ENCODE measurements at regions not wholly inside any gene's neighbourhood (a gene's known extent, or its start where the extent isn't known, plus 50 kb on each side); places are given as distances from the start of the nearest gene placed in this dataset.
"Not testable (repeated sequence)": the region's sequence is repeated elsewhere in the genome, so short reads cannot be mapped to it uniquely, and the experiment has no call there.

DNA sequence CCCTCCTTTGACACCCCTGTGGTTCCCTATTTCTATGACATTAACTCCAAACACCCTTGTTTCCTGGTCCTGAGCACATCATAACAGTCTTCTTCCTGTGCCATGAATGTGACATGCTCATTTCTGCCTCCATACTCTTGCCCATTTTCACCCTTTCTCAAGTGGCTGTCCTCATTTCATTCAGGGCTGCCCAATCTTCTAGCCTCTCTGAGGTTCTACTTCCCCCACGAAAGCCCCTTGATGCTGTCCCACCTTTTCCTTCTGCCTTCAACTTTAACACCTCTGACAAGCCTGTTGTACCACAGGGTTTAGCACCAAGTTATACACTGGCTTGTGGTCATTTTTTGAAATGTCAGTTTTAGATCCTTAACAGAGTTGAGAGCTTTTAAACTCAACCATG, 136.2 kb upstream of the BOD1L1 start:
- DNase-seq (ENCODE audit: low spot score), result no peak

DNA sequence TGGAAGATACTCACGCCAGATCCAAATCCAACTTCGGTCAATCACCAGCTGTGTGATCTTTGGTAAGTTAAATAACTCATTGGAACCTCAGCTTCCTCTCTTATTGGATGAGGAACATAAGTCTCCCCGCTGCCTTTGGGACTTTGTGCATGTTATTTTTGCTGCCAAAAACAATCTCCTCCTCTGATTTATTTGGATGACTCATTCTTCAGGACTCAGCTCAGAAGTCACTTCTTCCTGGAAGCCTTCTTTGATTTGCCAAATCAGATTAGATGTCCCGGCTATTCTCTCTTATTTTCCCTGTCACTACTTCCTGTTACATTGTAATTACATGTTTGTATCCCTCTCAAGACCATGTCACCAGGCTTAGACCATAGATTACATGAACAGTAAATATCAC, 138.0 kb upstream of the BOD1L1 start:
- DNase-seq (ENCODE audit: low spot score), result no peak

DNA sequence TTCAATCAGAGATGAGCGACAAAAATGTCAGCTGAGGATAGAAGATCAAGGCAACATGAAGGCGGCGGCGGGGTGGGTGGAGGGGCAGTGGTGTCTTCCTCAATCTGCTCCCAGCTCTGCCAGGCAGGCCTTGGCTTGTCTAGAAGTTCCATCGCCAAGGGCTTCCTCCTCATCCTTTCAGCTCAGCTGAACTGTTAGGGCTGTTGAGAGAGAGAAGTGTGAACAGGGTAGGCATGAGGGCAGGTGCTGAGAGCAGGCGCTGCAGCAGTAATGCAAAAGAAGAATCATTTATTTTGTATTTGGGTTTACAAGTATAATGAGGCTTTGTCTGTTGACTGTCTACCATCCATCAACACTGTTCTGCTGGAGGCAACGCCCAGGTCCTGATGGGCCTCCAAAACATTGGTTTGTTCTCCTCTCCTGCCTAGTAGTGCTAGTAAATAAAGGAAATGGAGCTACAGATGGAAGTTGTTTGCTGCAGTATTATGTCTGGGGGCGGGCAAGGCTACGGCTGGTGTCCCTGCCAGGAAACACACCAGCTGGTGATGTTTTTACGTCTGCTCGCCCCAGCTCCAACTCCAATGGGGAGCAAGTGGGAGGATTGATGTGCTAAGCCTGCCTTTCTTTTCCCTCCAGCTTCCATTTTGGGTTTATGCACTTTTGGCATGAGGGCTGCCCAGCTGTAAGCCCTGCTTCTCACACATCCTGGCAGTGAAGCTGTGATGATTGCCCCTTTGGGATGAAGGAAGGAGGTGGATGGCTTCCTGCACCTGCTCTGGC, 139.4 kb upstream of the BOD1L1 start:
- no peak for DNase-seq (ENCODE audit: low spot score)

DNA sequence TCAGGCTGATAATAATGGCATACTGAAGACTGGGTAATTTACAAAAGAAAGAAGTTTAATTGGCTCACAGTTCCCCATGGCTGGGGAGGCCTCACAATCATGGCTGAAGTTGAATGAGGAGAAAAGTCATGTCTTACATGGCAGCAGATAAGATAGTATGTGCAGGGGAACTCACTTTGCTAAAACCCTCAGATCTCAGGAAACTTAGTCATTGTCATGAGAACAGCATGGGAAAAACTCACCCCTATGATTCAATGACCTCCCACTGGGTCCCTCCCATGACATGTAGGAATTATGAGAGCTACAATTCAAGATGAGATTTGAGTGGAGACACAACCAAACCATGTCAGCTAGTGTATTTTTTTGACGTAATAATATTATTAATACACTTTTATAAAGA, 149.8 kb upstream of the BOD1L1 start:
- DNase-seq (ENCODE audit: low spot score), result no peak

DNA sequence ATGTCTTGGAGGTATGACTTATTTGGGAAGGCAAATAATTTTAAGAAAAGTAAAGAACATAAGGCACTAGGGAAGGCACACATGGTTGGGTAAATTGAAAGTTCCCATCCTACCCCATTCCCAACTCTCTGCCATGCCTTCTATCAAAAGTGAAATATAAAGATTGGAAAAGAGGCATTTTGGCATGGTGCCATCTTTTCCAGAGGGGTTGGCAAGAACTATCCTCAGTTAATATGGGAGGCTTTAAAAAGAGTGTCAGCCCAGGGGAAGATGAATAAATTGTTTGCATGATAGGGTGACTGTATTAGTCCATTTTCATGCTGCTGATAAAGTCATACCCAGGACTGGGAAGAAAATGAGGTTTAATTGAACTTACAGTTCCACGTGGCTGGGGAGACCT, 150.8 kb upstream of the BOD1L1 start:
- DNase-seq (ENCODE audit: low spot score), result no peak

DNA sequence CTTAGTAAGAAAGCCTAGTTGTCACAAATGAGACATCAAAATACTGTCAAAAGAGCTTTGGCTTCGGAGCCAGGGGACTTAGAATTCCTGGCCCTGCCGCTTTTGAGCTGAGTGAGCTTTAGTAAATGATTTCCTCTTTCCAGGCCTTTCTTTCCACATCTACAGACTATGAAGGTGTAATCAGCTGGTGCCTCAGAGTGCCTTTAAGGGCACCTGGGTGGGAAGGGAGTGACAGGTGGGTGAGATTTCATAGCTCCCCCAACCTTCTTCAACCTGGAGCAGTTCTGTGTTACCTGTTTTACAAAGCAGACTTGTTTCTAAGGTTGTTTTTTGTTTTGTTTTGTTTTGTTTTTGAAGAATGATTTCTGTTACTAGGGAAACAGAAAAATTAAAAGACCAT, 154.7 kb upstream of the BOD1L1 start:
- DNase-seq (ENCODE audit: low spot score), result no peak

DNA sequence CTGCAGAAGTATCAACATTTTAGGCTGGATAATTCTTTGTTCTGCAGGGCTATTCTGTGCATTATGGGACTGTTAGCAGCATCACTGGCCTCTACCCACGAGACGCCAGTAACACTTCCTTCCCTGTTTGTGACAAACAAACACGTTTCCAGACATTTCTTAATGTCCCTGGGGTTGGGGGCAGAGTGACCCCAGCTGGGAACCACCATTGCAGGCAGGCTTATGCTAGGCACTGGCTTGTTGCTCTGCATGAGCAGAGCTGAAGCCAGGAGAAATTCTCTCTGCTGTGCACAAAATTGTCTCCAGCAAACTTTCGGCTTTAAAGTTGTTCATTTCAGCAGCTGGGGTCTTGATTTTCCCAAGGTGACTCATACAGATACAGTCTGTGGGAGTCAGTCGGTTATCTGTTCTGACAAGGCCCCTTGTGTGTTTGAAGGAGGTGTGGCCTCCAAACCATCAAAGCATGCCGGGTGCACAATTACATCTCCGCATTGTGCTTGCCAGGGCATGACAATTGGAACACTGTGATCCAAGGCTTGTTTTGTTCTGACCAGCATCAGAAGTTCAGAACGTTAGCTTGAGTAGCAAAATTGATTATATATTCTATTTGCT, 156.4 kb upstream of the BOD1L1 start:
- no peak for DNase-seq (ENCODE audit: low spot score)

DNA sequence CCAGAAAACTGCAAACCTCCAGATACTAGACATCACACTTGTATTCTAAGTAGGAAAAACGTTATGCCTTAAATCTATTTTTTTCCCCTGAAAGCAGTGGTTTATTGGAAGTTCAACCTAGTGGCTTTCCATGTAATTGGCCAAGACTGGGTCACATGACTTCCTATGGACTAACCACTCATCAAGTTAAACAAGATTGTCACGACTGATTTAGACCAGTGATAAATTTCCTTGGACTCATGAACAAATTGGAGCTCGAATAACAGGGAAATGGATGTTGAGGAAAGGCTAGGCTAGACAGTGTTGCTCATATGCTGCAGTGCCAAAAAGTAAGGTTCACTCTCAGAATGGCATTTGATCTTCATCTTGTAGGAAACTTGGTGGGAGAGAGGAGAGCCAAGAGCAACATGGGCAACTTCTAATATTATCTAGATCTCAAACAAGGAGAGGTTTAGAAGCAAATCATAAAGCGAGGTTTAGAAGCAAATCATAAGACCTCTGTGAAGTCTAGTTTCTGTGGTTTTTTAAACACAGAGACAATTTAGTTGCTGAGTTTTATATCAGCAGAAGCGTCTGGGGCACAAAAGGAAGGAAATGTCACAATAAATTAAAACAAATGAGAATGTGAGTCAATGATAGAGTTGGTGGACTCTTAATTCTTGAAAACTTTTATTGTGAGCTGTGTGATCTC, 165.6 kb upstream of the BOD1L1 start:
- DNase-seq (ENCODE audit: low spot score), result no peak

DNA sequence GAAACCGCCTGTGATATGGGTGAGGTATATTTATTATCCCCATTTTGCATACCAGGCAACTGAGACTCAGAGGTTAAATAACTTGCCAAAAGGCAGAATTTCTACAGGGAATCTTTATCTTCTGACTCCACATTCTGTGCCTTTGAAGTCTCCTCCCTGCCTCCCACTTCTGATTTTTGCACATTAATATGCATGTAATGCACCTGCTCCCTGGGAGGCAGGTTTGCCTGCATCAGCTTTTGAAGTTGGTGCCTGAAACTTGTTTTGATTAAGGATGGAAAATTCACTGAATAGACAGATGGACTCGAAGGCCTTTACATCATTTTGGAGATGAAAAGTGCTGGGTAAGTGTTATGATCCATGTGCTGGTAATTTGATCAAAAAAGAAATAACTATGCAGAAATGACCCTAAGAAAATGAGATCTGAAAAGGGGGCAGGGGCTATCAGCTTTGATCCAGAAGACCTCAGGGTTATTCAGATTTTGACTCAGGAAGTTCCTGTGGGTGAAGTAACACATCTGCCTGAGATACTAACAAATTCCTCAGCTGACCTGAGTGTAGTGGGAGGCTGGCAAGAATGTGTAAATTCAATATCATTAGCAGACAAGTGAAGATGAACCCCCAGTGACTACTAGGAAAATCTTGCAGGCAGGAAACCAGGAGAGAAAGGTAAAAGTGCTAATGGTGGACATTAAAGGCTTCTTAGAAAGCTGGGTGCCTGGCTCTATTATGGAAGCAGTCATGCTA, 167.5 kb upstream of the BOD1L1 start:
- no peak for DNase-seq (ENCODE audit: low spot score)

DNA sequence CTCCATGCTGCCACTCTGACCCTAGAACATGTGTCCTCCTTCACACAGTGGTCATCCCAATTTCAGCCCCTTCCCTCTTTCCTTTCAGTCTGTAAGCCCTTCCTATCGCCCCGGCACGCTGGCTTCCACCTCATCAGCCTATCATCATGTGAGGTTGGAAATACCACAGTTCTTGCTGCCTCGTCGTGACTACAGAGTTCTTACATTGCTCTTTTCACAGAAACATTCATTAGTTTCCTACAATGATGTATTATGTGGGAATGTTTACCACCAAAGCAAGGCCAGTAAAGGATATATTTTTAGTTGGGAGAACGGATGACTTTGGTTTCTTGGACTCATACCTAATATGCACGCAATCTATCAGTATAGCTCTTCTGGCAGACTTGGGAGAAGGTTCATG, 169.5 kb upstream of the BOD1L1 start:
- no peak for DNase-seq (ENCODE audit: low spot score)

DNA sequence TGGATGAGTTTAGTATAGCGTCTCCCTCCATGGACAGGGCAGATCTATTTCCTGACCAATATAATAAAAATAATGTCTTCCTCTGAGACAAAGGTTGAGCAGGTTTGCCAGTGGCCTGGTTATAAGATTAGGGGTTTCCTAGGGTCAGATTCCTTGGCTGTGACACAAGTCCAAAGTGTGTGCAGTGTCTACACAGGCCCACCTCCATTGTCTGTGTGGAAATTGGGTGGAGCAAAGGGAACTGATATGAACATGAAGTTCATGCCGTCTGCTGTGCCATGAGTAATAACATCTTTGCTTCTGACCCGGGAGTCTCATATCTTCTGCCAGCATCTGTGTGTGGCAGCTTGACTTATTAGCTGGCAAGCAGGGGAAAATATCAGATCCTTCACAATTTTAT, 187.7 kb upstream of the BOD1L1 start:
- DNase-seq (ENCODE audit: low spot score), result no peak

DNA sequence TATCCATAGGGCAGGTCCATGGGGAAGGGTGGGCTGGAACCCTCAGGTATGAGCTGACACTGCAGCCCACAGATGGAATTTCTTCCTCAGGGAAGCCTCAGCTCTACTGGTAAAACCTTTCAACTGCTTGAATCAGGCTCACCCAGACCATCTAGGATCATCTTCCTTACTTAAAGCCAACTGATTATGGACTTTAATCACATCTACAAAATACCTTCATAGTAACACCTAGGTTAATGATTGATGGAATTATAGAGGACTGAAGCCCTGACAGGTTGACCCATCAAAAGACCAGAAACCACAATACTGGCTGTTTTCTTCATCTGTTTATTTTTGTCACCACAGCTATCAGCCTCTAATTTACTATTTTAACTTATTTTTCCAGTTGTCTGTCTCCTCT, 188.9 kb upstream of the BOD1L1 start:
- no peak for DNase-seq (ENCODE audit: low spot score)

DNA sequence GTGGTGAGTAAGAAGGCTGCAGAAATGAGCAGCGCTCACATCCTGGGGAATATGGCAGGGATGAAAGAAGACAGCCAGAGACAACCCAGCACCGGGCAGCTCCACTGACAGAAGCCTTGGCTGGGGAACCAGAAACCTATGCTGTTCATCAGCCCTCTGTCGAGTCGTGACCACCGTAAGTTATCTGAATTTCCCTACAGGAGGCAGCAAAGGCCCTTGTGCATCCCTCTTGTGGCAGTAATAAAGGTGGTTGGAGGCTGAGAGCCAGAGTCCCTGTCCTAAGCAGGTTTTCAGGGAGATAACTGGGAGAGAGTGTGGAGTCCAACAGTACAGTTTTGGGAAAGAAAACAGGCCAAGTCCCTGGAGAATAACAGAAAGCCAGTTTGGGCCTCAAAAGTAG, 194.0 kb upstream of the BOD1L1 start:
- no peak for DNase-seq (ENCODE audit: low spot score)

DNA sequence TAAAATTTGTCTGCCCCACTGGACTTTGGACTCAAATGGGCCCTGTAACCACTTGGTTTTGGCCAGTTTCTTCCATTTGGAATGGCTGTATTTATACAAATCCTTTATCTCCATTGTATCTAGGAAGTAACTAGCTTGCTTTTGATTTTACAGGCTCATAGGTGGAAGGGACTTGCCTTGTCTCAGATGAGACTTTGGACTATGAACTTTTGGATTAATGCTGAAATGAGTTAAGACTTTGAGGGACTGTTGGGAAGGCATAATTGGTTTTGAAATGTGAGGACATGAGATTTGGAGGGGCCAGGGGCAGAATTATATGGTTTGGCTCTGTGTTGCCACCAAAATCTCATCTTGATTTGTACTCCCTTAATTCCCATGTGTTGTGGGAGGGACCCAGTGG, 198.3 kb upstream of the BOD1L1 start:
- not testable (repeated sequence) for DNase-seq (ENCODE audit: low spot score)

DNA sequence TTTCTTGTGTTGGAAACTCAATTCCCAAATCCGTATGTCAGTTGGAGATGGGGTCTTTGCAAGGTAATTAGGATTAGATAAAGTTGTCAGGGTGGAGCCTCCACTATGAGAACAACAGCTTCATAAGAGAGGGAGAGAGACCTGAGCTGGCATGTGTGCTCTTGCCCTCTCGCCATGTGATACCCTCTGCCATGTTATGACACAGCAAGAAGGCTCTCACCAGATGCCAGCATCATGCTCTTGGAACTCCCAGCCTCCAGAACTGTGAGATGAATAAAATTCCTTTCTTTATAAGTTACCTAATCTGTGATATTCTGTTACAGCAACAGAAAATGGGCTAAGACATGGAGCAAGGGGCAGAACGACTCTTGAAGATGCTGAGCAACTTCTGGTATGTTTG, 201.9 kb upstream of the BOD1L1 start:
- DNase-seq (ENCODE audit: low spot score), result no peak

DNA sequence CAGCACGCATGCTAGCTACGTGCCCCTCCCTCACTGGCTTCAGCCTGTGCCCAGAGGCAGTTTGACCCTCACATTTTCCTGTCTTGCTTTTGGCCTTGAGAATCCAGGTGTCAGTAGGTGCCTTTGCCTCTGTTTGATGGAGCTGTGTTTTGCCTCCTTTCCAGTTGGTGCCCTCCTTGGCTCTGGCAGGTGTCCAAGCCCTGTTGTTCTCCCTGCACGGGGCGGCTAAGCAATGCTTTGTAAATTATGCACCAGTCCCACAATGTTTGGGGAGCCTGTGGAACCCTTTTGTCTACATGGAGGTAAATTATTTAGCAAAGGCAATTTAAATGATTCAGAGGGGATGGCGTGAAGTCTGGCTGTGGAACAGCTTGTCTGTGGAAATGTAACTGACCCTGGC, 202.9 kb upstream of the BOD1L1 start:
- no peak for DNase-seq (ENCODE audit: low spot score)

DNA sequence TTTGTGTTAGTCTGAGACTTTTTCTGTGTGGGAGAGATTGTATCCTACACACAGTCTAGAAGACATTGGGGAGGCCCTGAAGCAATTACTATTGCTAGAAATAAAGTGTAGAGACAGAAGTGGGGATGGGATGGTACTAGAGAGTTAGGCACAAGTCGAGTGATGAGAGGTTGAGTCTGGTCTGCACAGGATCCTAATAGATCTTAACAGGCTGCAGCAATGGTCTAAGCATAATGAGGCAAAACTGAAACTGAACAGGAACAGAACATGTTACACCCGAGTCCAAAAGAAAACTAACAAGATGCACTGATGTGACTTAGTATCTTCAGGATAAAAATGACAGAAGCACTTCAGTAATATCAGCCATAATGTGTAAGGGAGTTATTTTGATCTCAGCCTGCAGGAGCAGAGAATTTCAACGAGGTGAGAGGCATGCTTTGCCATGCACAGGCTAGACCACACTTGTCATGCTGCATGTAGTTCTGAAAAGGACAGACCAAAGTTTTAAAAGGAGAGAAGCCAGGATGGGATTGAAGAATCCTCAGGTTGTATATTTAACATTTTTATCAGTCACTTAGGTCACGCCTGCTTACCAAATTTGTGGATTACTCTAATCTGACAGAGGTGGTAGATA, 205.8 kb upstream of the BOD1L1 start:
- DNase-seq (ENCODE audit: low spot score), result no peak

DNA sequence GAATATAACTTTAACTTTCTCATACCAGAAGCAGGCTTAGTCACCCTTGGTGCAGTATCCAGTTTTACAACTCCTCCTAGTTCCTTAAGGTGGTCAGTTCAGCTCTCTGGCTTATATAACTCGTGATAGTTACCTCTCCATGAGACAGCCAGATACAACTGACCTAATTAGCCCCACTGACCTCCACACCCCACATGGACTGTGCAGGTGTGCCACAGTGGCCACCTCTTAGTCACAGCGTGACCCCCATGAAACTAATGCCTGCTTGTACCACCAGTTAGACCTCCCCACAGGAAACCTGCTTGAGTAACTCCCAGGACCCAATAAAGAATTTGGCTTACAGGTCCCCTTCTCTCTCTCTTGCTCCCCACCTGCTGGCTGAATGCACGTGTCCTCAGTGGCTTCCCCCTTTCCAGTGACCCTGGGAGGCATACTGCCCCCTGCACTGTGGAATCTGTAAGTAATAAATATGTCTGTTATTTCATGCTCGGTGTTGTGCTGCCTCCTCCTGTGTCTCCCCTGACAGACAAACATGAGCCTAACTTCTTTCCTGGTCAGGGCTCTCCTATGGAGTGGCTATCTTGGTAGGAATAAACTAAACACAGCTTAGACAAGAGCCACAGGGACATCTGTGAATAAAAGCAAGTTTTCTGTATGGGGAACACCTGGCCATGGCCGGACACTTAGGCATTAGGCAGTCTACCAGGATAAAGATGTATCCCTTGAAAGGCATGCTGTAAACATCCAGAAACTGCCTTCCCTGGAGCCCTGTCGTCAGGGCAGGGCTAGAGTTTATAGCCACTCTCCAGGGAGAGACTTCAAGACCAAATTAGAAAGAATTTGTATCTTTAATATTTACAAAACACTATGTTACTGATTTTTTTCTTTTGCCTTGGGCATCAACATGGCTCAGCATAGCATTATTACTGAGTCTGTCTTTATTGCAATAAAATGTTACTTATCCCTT, 209.7 kb upstream of the BOD1L1 start:
- no peak for DNase-seq (ENCODE audit: low spot score)

DNA sequence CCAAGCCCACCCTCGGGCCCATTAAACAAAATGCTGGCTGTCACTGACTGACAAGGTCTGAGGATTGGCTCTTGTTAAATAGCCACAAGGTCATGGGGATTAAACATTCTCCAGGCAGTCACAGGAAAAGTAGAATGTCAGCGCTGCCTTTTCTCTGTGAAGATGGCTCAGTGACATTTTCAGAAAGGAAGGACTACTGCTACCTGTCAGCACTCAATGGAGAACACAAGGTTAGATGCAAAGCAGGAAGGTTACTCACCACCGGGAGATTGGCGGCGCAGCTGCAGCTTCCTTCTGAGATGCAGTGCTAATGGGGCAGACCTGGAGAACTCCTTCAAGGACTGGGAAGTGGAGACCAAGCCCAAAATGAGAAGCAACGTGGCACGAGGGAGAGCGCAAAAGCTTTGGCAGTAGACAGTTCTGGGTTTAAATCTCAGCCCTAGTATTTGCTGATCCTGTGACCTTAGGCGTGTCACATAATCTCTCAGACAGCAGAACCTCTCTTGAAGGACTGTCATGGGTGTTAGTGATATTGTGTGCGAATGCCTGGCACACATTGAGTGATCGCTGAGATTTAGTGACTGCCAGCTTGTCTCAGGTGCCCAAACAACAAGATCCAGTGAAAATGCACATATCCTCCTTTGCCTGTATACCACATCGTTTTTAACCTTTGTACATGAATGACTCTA, 213.1 kb upstream of the BOD1L1 start:
- no peak for DNase-seq (ENCODE audit: low spot score)

DNA sequence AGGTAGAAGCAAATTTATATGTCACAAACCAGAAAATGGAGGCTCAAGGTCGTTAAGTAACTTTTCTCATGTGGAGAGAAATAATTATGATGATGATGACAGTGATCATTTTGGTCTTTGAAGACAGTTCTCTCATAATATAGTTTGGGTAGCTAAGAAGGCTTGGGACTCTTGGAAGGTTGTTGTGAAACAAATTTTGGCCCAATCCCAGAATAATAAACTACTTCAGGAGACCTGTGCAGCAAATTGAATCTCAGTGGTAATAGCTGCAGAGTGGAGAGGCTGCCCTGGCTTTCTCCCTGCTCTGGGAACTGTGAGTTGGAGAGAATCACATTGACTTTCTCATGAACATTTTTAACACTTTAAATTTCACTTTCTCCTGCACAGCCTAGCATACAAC, 217.2 kb upstream of the BOD1L1 start:
- DNase-seq (ENCODE audit: low spot score), result no peak

All from AG20443 (cell line).